Subcutaneous abdominal adipose tissue (tissue), 5 donors: ENCODE measurements at regions not wholly inside any gene's neighbourhood (a gene's known extent, or its start where the extent isn't known, plus 50 kb on each side); places are given as distances from the start of the nearest gene placed in this dataset.

ENCODE experiments used
- H3K27ac ChIP-seq: one replicate; pipeline ENCODE4 v1.7.0; 2013; ENCODE audit warnings: low read depth, mild to moderate bottlenecking, inconsistent platforms, low read length, moderate library complexity
- H3K27me3 ChIP-seq, 5 donors: one replicate each; pipeline ENCODE4 v1.7.0; 2013; ENCODE audit warnings: low read length in 5 of 5, inconsistent platforms in 1 of 5; ENCODE audit not compliant: control insufficient read depth in 5 of 5, insufficient read depth in 4 of 5
- H3K36me3 ChIP-seq, 5 donors: one replicate each; pipeline ENCODE4 v1.7.0; 2013; ENCODE audit warnings: low read length in 5 of 5; ENCODE audit not compliant: control insufficient read depth in 5 of 5, insufficient read depth in 5 of 5
- H3K4me1 ChIP-seq, 5 donors: one replicate each; pipeline ENCODE4 v1.7.0; 2013; ENCODE audit warnings: low read length in 5 of 5, mild to moderate bottlenecking in 3 of 5, moderate library complexity in 1 of 5; ENCODE audit not compliant: control insufficient read depth in 5 of 5, insufficient read depth in 5 of 5
- H3K4me3 ChIP-seq, 5 donors: one replicate each; pipeline ENCODE4 v1.7.0; 2013; ENCODE audit warnings: low read length in 5 of 5, low read depth in 1 of 5
- H3K9ac ChIP-seq, 5 donors: one replicate each; pipeline ENCODE4 v1.7.0; 2013; ENCODE audit warnings: low read length in 5 of 5, mild to moderate bottlenecking in 4 of 5, moderate library complexity in 3 of 5
- H3K9me3 ChIP-seq, 5 donors: one replicate each; pipeline ENCODE4 v1.7.0; 2013; ENCODE audit warnings: low read length in 5 of 5; ENCODE audit not compliant: control insufficient read depth in 5 of 5
- donor health status: healthy.
- donor health status: healthy.
- donor health status: healthy.
- donor health status: healthy.
- donor health status: healthy.

- no peak overlapping the region for H3K27ac ChIP-seq
Observed at GRCh38 chr6:168369786-168370185, 50.2 kb upstream of the DACT2 start.

GRCh38 chr6:168370310-168370991 is 50.9 kb upstream of the DACT2 start:
- Histone ChIP-seq H3K9me3 (no peaks in the 10 kb centered on the region), H3K36me3 (no peaks in the 10 kb centered on the region), H3K4me3 (no peak overlapping the region), H3K27me3 (peaks cover 0 to 4% (median 0%) of the 10 kb centered on the region in 5 donors), H3K27ac (no peak overlapping the region), H3K4me1 (peaks cover 0 to 8% (median 3%) of the 10 kb centered on the region in 5 donors), H3K9ac (no peak overlapping the region)

More at GRCh38 chr6:168369786-168370185, 50.2 kb upstream of the DACT2 start:
- Histone ChIP-seq H3K4me1 (peaks cover 0 to 8% (median 3%) of the 10 kb centered on the region in 5 donors), H3K9me3 (no peaks in the 10 kb centered on the region), H3K4me3 (no peak overlapping the region), H3K36me3 (no peaks in the 10 kb centered on the region), H3K27me3 (peaks cover 0 to 4% (median 0%) of the 10 kb centered on the region in 5 donors), H3K9ac (no peak overlapping the region)

GRCh38 chr6:168371185-168371584 is 51.6 kb upstream of the DACT2 start:
- H3K27ac ChIP-seq: no peak overlapping the region
- H3K4me1 ChIP-seq: peaks cover 0 to 8% (median 3%) of the 10 kb centered on the region in 5 donors
- peaks cover 0 to 4% (median 0%) of the 10 kb centered on the region in 5 donors for H3K27me3 ChIP-seq
- H3K9ac ChIP-seq: no peak overlapping the region
- no peaks in the 10 kb centered on the region for H3K9me3 ChIP-seq
- no peak overlapping the region for H3K4me3 ChIP-seq
- H3K36me3 ChIP-seq: no peaks in the 10 kb centered on the region

- H3K36me3 ChIP-seq: no peaks in the 10 kb centered on the region
- H3K27me3 ChIP-seq: peaks cover 0 to 4% (median 0%) of the 10 kb centered on the region in 5 donors
- H3K9ac ChIP-seq: no peak overlapping the region
- H3K9me3 ChIP-seq: no peaks in the 10 kb centered on the region
- H3K4me1 ChIP-seq: peaks cover 0 to 8% (median 3%) of the 10 kb centered on the region in 5 donors
- no peak overlapping the region for H3K4me3 ChIP-seq
- H3K27ac ChIP-seq: no peak overlapping the region
Observed at GRCh38 chr6:168371618-168371980, 52.0 kb upstream of the DACT2 start.

- no peaks in the 10 kb centered on the region for H3K36me3 ChIP-seq
- no peaks in the 10 kb centered on the region for H3K9me3 ChIP-seq
- H3K4me3 ChIP-seq: no peak overlapping the region
- no peak overlapping the region for H3K27ac ChIP-seq
- H3K9ac ChIP-seq: no peak overlapping the region
- H3K27me3 ChIP-seq: peaks cover 0 to 4% (median 0%) of the 10 kb centered on the region in 5 donors
- H3K4me1 ChIP-seq: peaks cover 0 to 12% (median 4%) of the 10 kb centered on the region in 5 donors
Observed at GRCh38 chr6:168371981-168372711, 52.6 kb upstream of the DACT2 start.

- Histone ChIP-seq H3K4me3 (no peak overlapping the region), H3K9ac (no peak overlapping the region), H3K27ac (no peak overlapping the region), H3K4me1 (peaks cover 0 to 18% (median 8%) of the 10 kb centered on the region in 5 donors), H3K27me3 (peaks cover 0 to 4% (median 0%) of the 10 kb centered on the region in 5 donors), H3K36me3 (no peaks in the 10 kb centered on the region), H3K9me3 (no peaks in the 10 kb centered on the region)
Observed at GRCh38 chr6:168372889-168373288, 53.3 kb upstream of the DACT2 start.

GRCh38 chr6:168373389-168373788 is 53.8 kb upstream of the DACT2 start:
- Histone ChIP-seq H3K4me3 (no peak overlapping the region), H3K4me1 (peaks cover 0 to 19% (median 9%) of the 10 kb centered on the region in 5 donors), H3K27me3 (peaks cover 0 to 4% (median 0%) of the 10 kb centered on the region in 5 donors), H3K36me3 (no peaks in the 10 kb centered on the region), H3K9ac (no peak overlapping the region), H3K27ac (no peak overlapping the region), H3K9me3 (no peaks in the 10 kb centered on the region)

- Histone ChIP-seq H3K27me3 (peaks cover 0 to 4% (median 0%) of the 10 kb centered on the region in 5 donors), H3K36me3 (no peaks in the 10 kb centered on the region), H3K9me3 (no peaks in the 10 kb centered on the region), H3K9ac (no peak overlapping the region), H3K4me3 (no peak overlapping the region), H3K27ac (no peak overlapping the region), H3K4me1 (peaks cover 0 to 19% (median 9%) of the 10 kb centered on the region in 5 donors)
Observed at GRCh38 chr6:168374051-168374502, 54.5 kb upstream of the DACT2 start.

- Histone ChIP-seq H3K9ac (no peak overlapping the region), H3K36me3 (no peaks in the 10 kb centered on the region), H3K27ac (no peak overlapping the region), H3K9me3 (no peaks in the 10 kb centered on the region), H3K27me3 (peaks cover 0 to 4% (median 0%) of the 10 kb centered on the region in 5 donors), H3K4me3 (no peak overlapping the region), H3K4me1 (peaks cover 0 to 19% (median 9%) of the 10 kb centered on the region in 5 donors)
Observed at GRCh38 chr6:168374541-168375071, 55.0 kb upstream of the DACT2 start.

GRCh38 chr6:168376120-168376519 is 56.5 kb upstream of the DACT2 start:
- Histone ChIP-seq H3K4me1 (peaks cover 4 to 13% (median 8%) of the 10 kb centered on the region in 5 donors), H3K4me3 (no peak overlapping the region), H3K27ac (no peak overlapping the region), H3K36me3 (no peaks in the 10 kb centered on the region), H3K9ac (no peak overlapping the region), H3K9me3 (no peaks in the 10 kb centered on the region), H3K27me3 (peaks cover 0 to 4% (median 0%) of the 10 kb centered on the region in 5 donors)
